HCT116 (cell line): ENCODE measurements at regions not wholly inside any gene's neighbourhood (a gene's known extent, or its start where the extent isn't known, plus 50 kb on each side); places are given as distances from the start of the nearest gene placed in this dataset.
"Not testable (repeated sequence)": the region's sequence is repeated elsewhere in the genome, so short reads cannot be mapped to it uniquely, and the experiment has no call there.

Experiments
- ATAC-seq: fragments of 200-7000 bp; cut with Tn5 transposase; 2 replicates; pipeline ENCODE4 v1.9.1; 2020; ENCODE audit warnings: mild to moderate bottlenecking, moderate library complexity
- BruUV-seq: library from RNA; stranded (reverse); fragments of 400-500 nt; replicated peaks from 2 replicates; lab custom pipeline; 2021; lab: Mats Ljungman, UMichigan
- CTCF ChIA-PET: fragments of 300-600 bp; sonication (Branson Sonifier 250); formaldehyde crosslinking; loops from one replicate; lab custom pipeline; 2021; ENCODE audit warnings: antibody characterized with exemption; lab: Charles Lee
- POLR2A ChIA-PET: fragments of 300-600, 350-600 bp; sonication (Branson Sonifier 250); formaldehyde crosslinking; loops from one replicate; lab custom pipeline; 2021; ENCODE audit warnings: antibody characterized with exemption; lab: Charles Lee
- RAD21 ChIA-PET, 2 experiments: fragments of 300-600 bp; sonication (Branson Sonifier 250); formaldehyde crosslinking; loops; one replicate each; lab custom pipeline; 2023; ENCODE audit warnings: low total read pairs in 2 of 2; ENCODE audit not compliant: uncharacterized antibody in 2 of 2, unreplicated experiment in 2 of 2, low non-redundant PET in 1 of 2; lab: Charles Lee
- DNase-seq: peaks from one replicate; pipeline ENCODE4 v3.0.0-alpha.2; 2010; ENCODE audit warnings: low read depth, low spot score
- H2AFZ ChIP-seq: fragments of 200-600 bp; shearing (Covaris generic), sonication (generic); 2 replicates; pipeline ENCODE4 v1.6.1; 2017; ENCODE audit warnings: low read depth, mixed run types, mixed read lengths, antibody characterized with exemption, low read length; ENCODE audit not compliant: poor library complexity, severe bottlenecking
- H3K27ac ChIP-seq: 2 replicates; pipeline ENCODE4 v1.5.1; 2012; ENCODE audit warnings: low read depth, low read length
- H3K27me3 ChIP-seq: fragments of 200-600 bp; sonication (generic); 2 replicates; pipeline ENCODE4 v1.6.1; 2016; ENCODE audit warnings: mixed run types, low read length, mixed read lengths; ENCODE audit not compliant: insufficient read depth
- H3K36me3 ChIP-seq, 2 experiments: fragments of 200-500 bp in 1 of 2; fragments of 200-600 bp in 1 of 2; sonication (Bioruptor generic) in 1 of 2; sonication (generic) in 1 of 2; 2 replicates each; pipeline versions ENCODE4 v1.5.1 to v1.6.1; 2014 to 2016; ENCODE audit warnings: low read length in 2 of 2, inconsistent platforms in 1 of 2, mixed read lengths in 1 of 2, mixed run types in 1 of 2; ENCODE audit not compliant: insufficient read depth in 2 of 2, control insufficient read depth in 1 of 2
- H3K4me1 ChIP-seq, 2 experiments: fragments of 200-600 bp in 1 of 2; sonication (generic) in 1 of 2; 2 replicates each; pipeline versions ENCODE4 v1.5.1 to v1.6.1; 2012 to 2017; ENCODE audit warnings: low read length in 2 of 2, inconsistent platforms in 1 of 2, mild to moderate bottlenecking in 1 of 2, mixed read lengths in 1 of 2, mixed run types in 1 of 2, moderate library complexity in 1 of 2; ENCODE audit not compliant: insufficient read depth in 2 of 2, control insufficient read depth in 1 of 2
- H3K4me2 ChIP-seq: fragments of 200-600 bp; sonication (generic); 2 replicates; pipeline ENCODE4 v1.6.1; 2017; ENCODE audit warnings: mixed run types, low read length, mixed read lengths
- H3K4me3 ChIP-seq, 2 experiments: fragments of 200-600 bp in 1 of 2; sonication (generic) in 1 of 2; replicated peaks in 1 of 2; 2 replicates each; pipeline ENCODE4 v1.5.1; 2011 to 2016; ENCODE audit warnings: low read length in 2 of 2, control low read depth in 1 of 2, low read depth in 1 of 2, mild to moderate bottlenecking in 1 of 2, mixed read lengths in 1 of 2, mixed run types in 1 of 2
- H3K79me2 ChIP-seq: fragments of 200-600 bp; sonication (generic); 2 replicates; pipeline ENCODE4 v1.6.1; 2017; ENCODE audit warnings: mild to moderate bottlenecking, mixed run types, low read length, moderate library complexity, mixed read lengths; ENCODE audit not compliant: insufficient read depth
- H3K9ac ChIP-seq: fragments of 200-600 bp; sonication (generic); 2 replicates; pipeline ENCODE4 v1.6.1; 2016; ENCODE audit warnings: low read length, mixed read lengths
- H3K9me2 ChIP-seq: fragments of 200-600 bp; sonication (generic), shearing (Covaris generic); 2 replicates; pipeline ENCODE4 v1.6.1; 2017; ENCODE audit warnings: mixed run types, mild to moderate bottlenecking, moderate library complexity; ENCODE audit not compliant: insufficient read depth
- H3K9me3 ChIP-seq, 2 experiments: fragments of 200-500 bp in 1 of 2; fragments of 200-600 bp in 1 of 2; sonication (Bioruptor generic) in 1 of 2; sonication (generic) in 1 of 2; 2 replicates each; pipeline ENCODE4 v1.6.1; 2014 to 2017; ENCODE audit warnings: low read length in 2 of 2, mixed read lengths in 2 of 2, inconsistent platforms in 1 of 2, low read depth in 1 of 2, mild to moderate bottlenecking in 1 of 2, mixed run types in 1 of 2, moderate library complexity in 1 of 2; ENCODE audit not compliant: control insufficient read depth in 1 of 2, insufficient read depth in 1 of 2
- H4K20me1 ChIP-seq: fragments of 200-600 bp; sonication (generic), shearing (Covaris generic); 2 replicates; pipeline ENCODE4 v1.6.1; 2017; ENCODE audit warnings: mixed run types, mild to moderate bottlenecking, moderate library complexity; ENCODE audit not compliant: insufficient read depth
- EGR1 ChIP-seq: IDR thresholded peaks from 2 replicates; pipeline ENCODE4 v1.6.1; 2012; ENCODE audit warnings: low read depth
- EZH2 ChIP-seq: fragments of 200-600 bp; sonication (generic); IDR thresholded peaks from 2 replicates; pipeline ENCODE4 v1.6.1; 2017; ENCODE audit warnings: antibody characterized with exemption, mixed run types
- EZH2phosphoT487 ChIP-seq: fragments of 200-600 bp; IDR thresholded peaks from 2 replicates; pipeline ENCODE4 v1.6.1; 2018; ENCODE audit warnings: antibody characterized with exemption, borderline replicate concordance
- JUND ChIP-seq: IDR thresholded peaks from 2 replicates; pipeline ENCODE4 v1.6.1; 2012
- POLR2AphosphoS5 ChIP-seq: IDR thresholded peaks from 2 replicates; pipeline ENCODE4 v1.6.1; 2011; ENCODE audit warnings: mild to moderate bottlenecking, low read depth, low read length, moderate library complexity
- TCF7L2 ChIP-seq: IDR thresholded peaks from 2 replicates; pipeline ENCODE4 v1.7.0; 2011; ENCODE audit warnings: borderline replicate concordance, inconsistent platforms; ENCODE audit not compliant: insufficient read depth, insufficient read length; ENCODE audit errors: extremely low read depth
- YY1 ChIP-seq: IDR thresholded peaks from 2 replicates; pipeline ENCODE4 v1.6.1; 2011; ENCODE audit warnings: low read length, low read depth, moderate library complexity, mild to moderate bottlenecking; ENCODE audit not compliant: insufficient replicate concordance; ENCODE audit errors: extremely low read depth
- ZFX ChIP-seq: fragments of 450-650 bp; IDR thresholded peaks from 2 replicates; pipeline ENCODE4 v1.6.1; 2017
- ZNF274 ChIP-seq: fragments of 200-500 bp; sonication (Bioruptor generic); IDR thresholded peaks from 2 replicates; pipeline ENCODE4 v1.6.1; 2014; ENCODE audit warnings: mild to moderate bottlenecking, low read depth, low read length, inconsistent platforms
- intact Hi-C: fragments of 100-400 bp; cut with micrococcal nuclease; formaldehyde crosslinking; loops from 2 replicates; pipeline ENCODE4 v1.10.0; 2022
- TF ChIP-seq, protein P1 (sequence below): IDR thresholded peaks from 2 replicates; pipeline ENCODE4 v1.6.1; 2011; ENCODE audit warnings: mild to moderate bottlenecking, low read length, moderate library complexity; ENCODE audit not compliant: insufficient replicate concordance; ENCODE audit errors: extremely low read depth

DNA sequence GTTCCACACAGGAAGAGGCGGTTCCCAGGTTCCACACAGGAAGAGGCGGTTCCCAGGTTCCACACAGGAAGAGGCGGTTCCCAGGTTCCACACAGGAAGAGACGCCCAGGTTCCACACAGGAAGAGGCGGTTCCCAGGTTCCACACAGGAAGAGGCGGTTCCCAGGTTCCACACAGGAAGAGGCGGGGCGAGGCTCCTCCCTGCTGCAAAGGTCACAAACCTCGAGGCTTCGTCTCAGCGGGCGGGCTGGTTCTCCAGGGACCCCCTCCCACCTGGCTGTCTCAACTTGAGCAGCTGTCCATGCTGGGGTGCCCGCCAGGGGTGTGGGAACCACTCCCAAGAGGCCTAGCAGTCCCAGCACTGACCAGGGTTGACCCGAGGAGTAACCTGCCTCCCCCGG is 94.3 kb upstream of the RUFY1 start:
- POLR2A ChIA-PET, H3K27ac ChIP-seq, BruUV-seq, H3K36me3 ChIP-seq, H3K79me2 ChIP-seq, H3K27me3 ChIP-seq, H4K20me1 ChIP-seq, H3K9me2 ChIP-seq, H3K9me3 ChIP-seq, H2AFZ ChIP-seq, DNase-seq, intact Hi-C loops, H3K9ac ChIP-seq, H3K4me2 ChIP-seq, H3K4me3 ChIP-seq, CTCF ChIA-PET, RAD21 ChIA-PET, H3K4me1 ChIP-seq: not testable (repeated sequence)
- ATAC-seq, result peak; percentile 38; the same call in 1 of the 2 replicates

DNA sequence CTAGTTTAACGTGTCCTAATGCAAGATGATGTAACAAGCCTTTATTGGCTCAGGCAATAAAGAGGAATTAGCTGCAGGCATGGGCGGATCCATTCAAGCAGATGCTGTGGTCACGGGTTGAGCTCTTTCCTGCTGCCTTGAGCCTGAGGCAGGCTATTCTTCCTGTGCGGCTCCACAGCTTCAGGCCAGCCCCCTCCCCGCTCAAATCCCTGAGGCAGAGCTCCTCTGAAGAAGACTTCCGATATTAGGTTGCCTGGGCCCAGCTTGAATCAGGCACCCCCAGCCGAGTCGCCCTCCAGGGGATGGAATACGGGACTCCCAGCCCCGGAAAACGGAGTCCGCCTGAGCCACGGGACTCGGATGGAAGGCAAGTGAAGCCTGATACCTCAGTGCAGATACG is 95.0 kb upstream of the RUFY1 start:
- ATAC-seq, result no peak
- TF ChIP-seq EZH2phosphoT487 (no peak), JUND (no peak), ZNF274 (no peak)
- TF ChIP-seq, all 23 proteins: peak for 0
- H3K9ac ChIP-seq, result no peak overlapping the region
- H3K79me2 ChIP-seq, result no peaks in the 10 kb centered on the region
- no peak overlapping the region for H3K4me3 ChIP-seq
- peaks cover 0 to 5% of the 10 kb centered on the region in 2 experiments; a peak in 1 of 4 replicates for H3K9me3 ChIP-seq
- intact Hi-C loops, result no loop called here
- BruUV-seq, result no TSS peak
- ChIA-PET POLR2A (no interaction called here), CTCF (no interaction called here), RAD21 (no interaction called here)
- DNase-seq, result no peak
- H2AFZ ChIP-seq, result no peak overlapping the region
- no peaks in the 10 kb centered on the region for H4K20me1 ChIP-seq
- H3K36me3 ChIP-seq, result no peaks in the 10 kb centered on the region
- H3K9me2 ChIP-seq, result no peaks in the 10 kb centered on the region
- H3K4me2 ChIP-seq, result no peak overlapping the region
- no peak overlapping the region for H3K27ac ChIP-seq
- no peaks in the 10 kb centered on the region for H3K4me1 ChIP-seq
- no peaks in the 10 kb centered on the region for H3K27me3 ChIP-seq

DNA sequence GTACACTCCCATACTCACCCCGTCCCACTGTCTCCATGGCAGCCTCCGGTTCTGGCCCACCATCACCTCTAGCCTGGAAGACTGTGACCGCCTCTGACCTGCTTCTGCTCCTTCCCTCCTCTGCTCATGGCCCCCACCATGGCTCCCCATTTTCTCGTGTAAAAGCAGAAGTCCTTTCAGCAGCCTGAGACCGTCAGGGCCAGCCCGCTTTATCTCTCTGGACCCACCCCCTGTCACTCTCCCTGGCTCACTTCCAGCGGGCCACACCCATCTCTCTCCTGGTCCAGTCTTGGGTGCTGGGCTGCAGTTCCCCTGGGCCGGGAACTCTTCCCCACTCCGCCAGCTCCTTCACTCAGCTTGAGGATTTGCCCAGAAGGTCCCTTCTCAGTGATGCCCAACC is 96.0 kb upstream of the RUFY1 start:
- BruUV-seq, result no TSS peak
- no peaks in the 10 kb centered on the region for H3K27me3 ChIP-seq
- no peak overlapping the region for H3K9ac ChIP-seq
- H3K36me3 ChIP-seq, result no peaks in the 10 kb centered on the region
- H3K9me3 ChIP-seq, result peaks cover 0 to 5% of the 10 kb centered on the region in 2 experiments; a peak in 1 of 4 replicates
- no peak overlapping the region for H3K4me2 ChIP-seq
- DNase-seq (no peak), ATAC-seq (no peak)
- no peaks in the 10 kb centered on the region for H3K9me2 ChIP-seq
- H3K27ac ChIP-seq, result no peak overlapping the region
- no peaks in the 10 kb centered on the region for H3K4me1 ChIP-seq
- no peak overlapping the region for H3K4me3 ChIP-seq
- ChIA-PET RAD21 (no interaction called here), CTCF (no interaction called here), POLR2A (no interaction called here)
- no peak overlapping the region for H2AFZ ChIP-seq
- TF ChIP-seq EZH2phosphoT487 (no peak), ZFX (no peak), POLR2AphosphoS5 (no peak), EGR1 (no peak), EZH2 (no peak), YY1 (no peak), TCF7L2 (no peak)
- TF ChIP-seq, protein P1, sequence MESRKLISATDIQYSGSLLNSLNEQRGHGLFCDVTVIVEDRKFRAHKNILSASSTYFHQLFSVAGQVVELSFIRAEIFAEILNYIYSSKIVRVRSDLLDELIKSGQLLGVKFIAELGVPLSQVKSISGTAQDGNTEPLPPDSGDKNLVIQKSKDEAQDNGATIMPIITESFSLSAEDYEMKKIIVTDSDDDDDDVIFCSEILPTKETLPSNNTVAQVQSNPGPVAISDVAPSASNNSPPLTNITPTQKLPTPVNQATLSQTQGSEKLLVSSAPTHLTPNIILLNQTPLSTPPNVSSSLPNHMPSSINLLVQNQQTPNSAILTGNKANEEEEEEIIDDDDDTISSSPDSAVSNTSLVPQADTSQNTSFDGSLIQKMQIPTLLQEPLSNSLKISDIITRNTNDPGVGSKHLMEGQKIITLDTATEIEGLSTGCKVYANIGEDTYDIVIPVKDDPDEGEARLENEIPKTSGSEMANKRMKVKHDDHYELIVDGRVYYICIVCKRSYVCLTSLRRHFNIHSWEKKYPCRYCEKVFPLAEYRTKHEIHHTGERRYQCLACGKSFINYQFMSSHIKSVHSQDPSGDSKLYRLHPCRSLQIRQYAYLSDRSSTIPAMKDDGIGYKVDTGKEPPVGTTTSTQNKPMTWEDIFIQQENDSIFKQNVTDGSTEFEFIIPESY, result no peak
- no peaks in the 10 kb centered on the region for H3K79me2 ChIP-seq
- H4K20me1 ChIP-seq, result no peaks in the 10 kb centered on the region
- intact Hi-C loops, result no loop called here
